ENCODE measurements at regions not wholly inside any gene's neighbourhood (a gene's known extent, or its start where the extent isn't known, plus 50 kb on each side); places are given as distances from the start of the nearest gene placed in this dataset.

GRCh38 chr21:22630953-22631465 lies 1632.8 kb downstream of the NCAM2 start:
- no peaks in the 10 kb centered on the region for H3K9me3 ChIP-seq
- no peak overlapping the region for H3K27ac ChIP-seq
- no peak overlapping the region for H3K4me3 ChIP-seq
- no peak for DNase-seq (ENCODE audit: low spot score in 2 of 2)
- no peaks in the 10 kb centered on the region for H3K36me3 ChIP-seq
- no peaks in the 10 kb centered on the region for H3K4me1 ChIP-seq
- H3K27me3 ChIP-seq: no peaks in the 10 kb centered on the region
- TF ChIP-seq CTCF (IDR thresholded peaks at IDR 0.05) (no peak), POLR2AphosphoS5 (IDR thresholded peaks at IDR 0.05) (no peak), EP300 (IDR thresholded peaks at IDR 0.05) (no peak), POLR2A (IDR thresholded peaks at IDR 0.05) (no peak)
- whole genome bisulfite sequencing: 83% methylated on average over 3 of the region's 3 CpGs

GRCh38 chr21:22632176-22632575 lies 1634.0 kb downstream of the NCAM2 start:
- 28% methylated on average over 1 of the region's 1 CpG for WGBS
- Histone ChIP-seq H3K27ac (no peak overlapping the region), H3K4me1 (no peaks in the 10 kb centered on the region), H3K4me3 (no peak overlapping the region), H3K27me3 (no peaks in the 10 kb centered on the region), H3K36me3 (no peaks in the 10 kb centered on the region), H3K9me3 (no peaks in the 10 kb centered on the region)
- TF ChIP-seq CTCF (IDR thresholded peaks at IDR 0.05) (no peak), EP300 (IDR thresholded peaks at IDR 0.05) (no peak), POLR2AphosphoS5 (IDR thresholded peaks at IDR 0.05) (no peak), POLR2A (IDR thresholded peaks at IDR 0.05) (no peak)
- DNase-seq (ENCODE audit: low spot score in 2 of 2): no peak

DNA sequence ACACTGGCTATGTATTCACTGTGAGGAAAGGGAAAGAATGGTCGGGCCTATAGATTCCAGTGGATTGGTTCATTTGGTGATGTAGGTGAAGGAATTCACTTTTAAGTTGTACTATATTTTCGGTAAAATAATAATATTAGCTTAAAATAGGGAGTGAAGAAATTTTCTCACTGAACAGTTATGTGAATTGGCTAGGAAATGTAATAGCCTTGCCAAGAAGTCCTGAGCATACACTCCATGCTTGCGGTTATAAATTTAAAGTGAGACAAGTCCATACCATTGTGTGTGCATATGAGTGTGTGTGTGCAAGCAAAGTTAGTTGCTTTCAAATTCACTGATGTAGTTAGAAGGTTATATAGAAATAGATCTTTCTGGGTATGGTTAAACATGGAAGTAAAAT lies 1651.0 kb downstream of the NCAM2 start:
- no peak for DNase-seq (ENCODE audit: low spot score in 2 of 2)
- no peaks in the 10 kb centered on the region for H3K36me3 ChIP-seq
- no peaks in the 10 kb centered on the region for H3K4me1 ChIP-seq
- H3K4me3 ChIP-seq: no peak overlapping the region
- H3K9me3 ChIP-seq: no peaks in the 10 kb centered on the region
- no peak for TF ChIP-seq EP300 (IDR thresholded peaks at IDR 0.05)
- no peak for TF ChIP-seq POLR2AphosphoS5 (IDR thresholded peaks at IDR 0.05)
- TF ChIP-seq CTCF (IDR thresholded peaks at IDR 0.05): no peak
- TF ChIP-seq POLR2A (IDR thresholded peaks at IDR 0.05): no peak
- WGBS: 76% methylated on average over 3 of the region's 3 CpGs
- H3K27me3 ChIP-seq: no peaks in the 10 kb centered on the region
- no peak overlapping the region for H3K27ac ChIP-seq

- H3K9me3 ChIP-seq: no peaks in the 10 kb centered on the region
- no peak for DNase-seq (ENCODE audit: low spot score in 2 of 2)
- 63% methylated on average over 1 of the region's 1 CpG for WGBS
Measured at GRCh38 chr21:22650226-22650625, 1652.0 kb downstream of the NCAM2 start.

DNA sequence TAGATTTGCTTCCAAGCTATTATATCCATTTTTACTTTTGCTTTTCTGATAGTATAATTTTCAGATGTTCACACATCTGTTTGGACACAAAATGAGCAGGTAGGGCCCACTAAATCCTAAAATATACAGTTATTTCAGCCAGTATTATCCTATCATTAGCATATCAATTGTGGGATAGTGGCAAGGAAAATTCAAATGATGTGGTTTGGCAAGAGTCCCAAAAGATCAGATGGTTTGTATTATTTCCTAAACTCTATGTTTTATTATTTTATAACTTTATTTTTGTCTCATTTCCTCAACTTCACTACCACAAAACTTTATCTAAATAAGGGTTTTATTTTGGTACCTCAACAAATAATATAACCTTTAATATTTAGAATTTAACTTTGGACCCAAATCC lies 1659.6 kb downstream of the NCAM2 start:
- no peaks in the 10 kb centered on the region for H3K36me3 ChIP-seq
- TF ChIP-seq POLR2A (IDR thresholded peaks at IDR 0.05): no peak
- no peaks in the 10 kb centered on the region for H3K27me3 ChIP-seq
- no peak overlapping the region for H3K4me3 ChIP-seq
- no peaks in the 10 kb centered on the region for H3K4me1 ChIP-seq
- no peak for DNase-seq (ENCODE audit: low spot score in 2 of 2)
- H3K9me3 ChIP-seq: no peaks in the 10 kb centered on the region
- no peak overlapping the region for H3K27ac ChIP-seq

More at GRCh38 chr21:22650226-22650625, 1652.0 kb downstream of the NCAM2 start:
- Histone ChIP-seq H3K4me3 (no peak overlapping the region), H3K4me1 (no peaks in the 10 kb centered on the region), H3K27ac (no peak overlapping the region), H3K36me3 (no peaks in the 10 kb centered on the region), H3K27me3 (no peaks in the 10 kb centered on the region)
- TF ChIP-seq EP300 (IDR thresholded peaks at IDR 0.05) (no peak), POLR2A (IDR thresholded peaks at IDR 0.05) (no peak), CTCF (IDR thresholded peaks at IDR 0.05) (no peak), POLR2AphosphoS5 (IDR thresholded peaks at IDR 0.05) (no peak)

DNA sequence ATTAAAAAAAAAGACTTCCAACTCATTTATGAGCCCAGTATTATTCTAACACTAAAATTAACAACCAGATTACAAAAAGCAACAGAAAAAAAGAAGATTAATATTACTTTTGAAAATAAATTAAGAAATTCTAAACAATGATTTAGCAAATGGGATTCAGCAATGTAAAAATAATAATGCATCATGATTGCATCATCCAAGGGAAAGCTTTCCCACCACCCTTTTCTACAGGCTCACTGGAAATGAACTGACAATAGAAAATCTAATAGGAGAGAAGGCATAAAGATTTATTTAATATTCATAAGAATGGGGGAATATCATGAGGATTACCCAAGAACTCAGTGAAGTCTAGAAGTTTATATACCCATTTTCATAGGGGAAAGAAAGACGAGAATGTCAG lies 1671.9 kb downstream of the NCAM2 start:
- Histone ChIP-seq H3K4me3 (no peak overlapping the region), H3K9me3 (no peaks in the 10 kb centered on the region), H3K4me1 (no peaks in the 10 kb centered on the region), H3K27ac (no peak overlapping the region), H3K27me3 (no peaks in the 10 kb centered on the region), H3K36me3 (no peaks in the 10 kb centered on the region)
- no peak for TF ChIP-seq CTCF (IDR thresholded peaks at IDR 0.05)
- no peak for TF ChIP-seq POLR2AphosphoS5 (IDR thresholded peaks at IDR 0.05)
- no peak for TF ChIP-seq EP300 (IDR thresholded peaks at IDR 0.05)
- no peak for TF ChIP-seq POLR2A (IDR thresholded peaks at IDR 0.05)
- no peak for DNase-seq (ENCODE audit: low spot score in 2 of 2)
- 82% methylated on average over 1 of the region's 1 CpG for WGBS

All from suprapubic skin (tissue), 4 donors.